Stimulated activated CD4-positive, alpha-beta T cell treated with anti-CD3 and anti-CD28 coated beads, Interleukin-12 subunit alpha, Interleukin-12 subunit beta, amount 100 ng/mL, for 48 hours (primary cell): ENCODE measurements at regions not wholly inside any gene's neighbourhood (a gene's known extent, or its start where the extent isn't known, plus 50 kb on each side); places are given as distances from the start of the nearest gene placed in this dataset.

Source experiments
- DNase-seq, 3 donors: peaks; one replicate each; pipeline ENCODE4 v3.0.0-alpha.2; 2020; ENCODE audit warnings: low read depth in 2 of 3, low spot score in 1 of 3

GRCh38 chr2:42906557-42907411 is 114.4 kb upstream of the HAAO start:
- no peak for DNase-seq

GRCh38 chr2:42906111-42906556 is 113.8 kb upstream of the HAAO start:
- no peak for DNase-seq

- DNase-seq: no peak
Measured at GRCh38 chr2:42905341-42906110, 113.1 kb upstream of the HAAO start.

- no peak for DNase-seq
Measured at GRCh38 chr2:42904576-42904876, 112.1 kb upstream of the HAAO start.

- no peak for DNase-seq
Measured at GRCh38 chr2:42903821-42904575, 111.6 kb upstream of the HAAO start.

GRCh38 chr2:42902939-42903709 is 110.7 kb upstream of the HAAO start:
- DNase-seq: no peak

GRCh38 chr2:42901076-42901640 is 108.8 kb upstream of the HAAO start:
- DNase-seq: no peak

- DNase-seq: no peak
Measured at GRCh38 chr2:42900289-42900891, 108.0 kb upstream of the HAAO start.

- DNase-seq: no peak
Measured at GRCh38 chr2:42897358-42897757, 105.0 kb upstream of the HAAO start.

GRCh38 chr2:42895791-42896135 is 103.4 kb upstream of the HAAO start:
- no peak for DNase-seq

- no peak for DNase-seq
Measured at GRCh38 chr2:42895134-42895790, 102.9 kb upstream of the HAAO start.

- no peak for DNase-seq
Measured at GRCh38 chr2:42893047-42893758, 100.8 kb upstream of the HAAO start.

GRCh38 chr2:42890791-42891355 is 98.5 kb upstream of the HAAO start:
- DNase-seq: no peak

GRCh38 chr2:42888321-42889245 is 96.2 kb upstream of the HAAO start:
- no peak for DNase-seq

- DNase-seq: no peak
Measured at GRCh38 chr2:42886921-42887320, 94.5 kb upstream of the HAAO start.

GRCh38 chr2:42882756-42883155 is 90.4 kb upstream of the HAAO start:
- no peak for DNase-seq

- DNase-seq: no peak
Measured at GRCh38 chr2:42881732-42882131, 89.3 kb upstream of the HAAO start.
